ENCODE measurements at regions not wholly inside any gene's neighbourhood (a gene's known extent, or its start where the extent isn't known, plus 50 kb on each side); places are given as distances from the start of the nearest gene placed in this dataset.

- TF ChIP-seq TRIM28 (IDR thresholded peaks at IDR 0.05; ENCODE audit: borderline replicate concordance, low read length) = no peak
- no peak for TF ChIP-seq ZNF416 (tag by site-specific recombination; IDR thresholded peaks at IDR 0.05)
- TF ChIP-seq CTCF (tag by site-specific recombination; IDR thresholded peaks at IDR 0.05) = no peak
These were observed 85.2 kb upstream of the NDUFV2 start for GRCh38 chr18:9017167-9017904.
